Adrenal gland (tissue), 5 donors: ENCODE measurements at regions not wholly inside any gene's neighbourhood (a gene's known extent, or its start where the extent isn't known, plus 50 kb on each side); places are given as distances from the start of the nearest gene placed in this dataset.

Source experiments
- CTCF ChIP-seq, 6 experiments: fragments of 450-650 bp in 4 of 6; fragments of 200-600 bp in 2 of 6; sonication (generic) in 1 of 6; IDR thresholded peaks; 1 replicate in 5 of 6; 2 replicates in 1 of 6; pipeline versions ENCODE4 v1.5.1 to v1.8.0; 2016 to 2021; ENCODE audit warnings: antibody characterized with exemption in 6 of 6, mild to moderate bottlenecking in 2 of 6, moderate library complexity in 1 of 6
- POLR2A ChIP-seq, 2 donors: fragments of 450-650 bp; IDR thresholded peaks; one replicate each; pipeline ENCODE4 v1.6.1; 2017; ENCODE audit warnings: antibody characterized with exemption in 2 of 2, mild to moderate bottlenecking in 2 of 2, moderate library complexity in 1 of 2
- donor health status: DM: no; HTN: no; CAD: no.

DNA sequence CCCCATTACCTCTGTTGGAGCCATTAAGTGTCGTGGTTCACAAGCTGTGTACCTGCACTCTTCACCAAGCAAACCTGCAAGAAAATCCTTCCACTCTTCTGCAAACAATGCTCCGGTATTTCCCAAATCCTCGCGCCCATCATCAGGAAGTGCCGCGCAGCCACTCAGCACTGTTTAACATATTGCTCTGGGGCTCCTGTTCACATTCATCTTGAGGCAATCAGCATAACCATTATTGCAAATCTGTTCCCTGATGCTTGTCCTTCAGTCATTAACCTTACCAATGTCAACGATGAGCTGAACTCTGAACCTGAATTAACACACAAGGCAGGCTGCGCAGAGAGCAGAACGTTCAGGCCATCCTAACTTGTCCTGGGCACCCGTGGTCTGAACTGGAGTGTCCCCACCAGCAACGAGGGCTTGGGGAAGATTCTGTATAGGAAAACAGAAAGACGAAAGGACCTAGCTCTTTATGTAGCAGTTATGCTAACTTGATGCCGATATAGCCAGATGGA, 751.4 kb upstream of the AUTS2 start:
- TF ChIP-seq POLR2A (IDR thresholded peaks at IDR 0.05) (no peak), CTCF (IDR thresholded peaks at IDR 0.05) (no peak)
